SIG-M5 (cell line): ENCODE measurements at regions not wholly inside any gene's neighbourhood (a gene's known extent, or its start where the extent isn't known, plus 50 kb on each side); places are given as distances from the start of the nearest gene placed in this dataset.

ENCODE experiments used
- DNase-seq: peaks from one replicate; lab custom pipeline; 2025; lab: John Stamatoyannopoulos, UW

- DNase-seq = no peak
Observed at GRCh38 chr5:71948206-71948605, 159.1 kb upstream of the MAP1B start.

GRCh38 chr5:71949772-71950171 is 157.5 kb upstream of the MAP1B start:
- DNase-seq = no peak

- no peak for DNase-seq
Observed at GRCh38 chr5:71953866-71954265, 153.4 kb upstream of the MAP1B start.

- no peak for DNase-seq
Observed at GRCh38 chr5:71954329-71954728, 152.9 kb upstream of the MAP1B start.

- DNase-seq = no peak
Observed at GRCh38 chr5:71955723-71956122, 151.6 kb upstream of the MAP1B start.

- no peak for DNase-seq
Observed at GRCh38 chr5:71957292-71957898, 149.9 kb upstream of the MAP1B start.

- no peak for DNase-seq
Observed at GRCh38 chr5:71960195-71960594, 147.1 kb upstream of the MAP1B start.

- DNase-seq = no peak
Observed at GRCh38 chr5:71961786-71962185, 145.5 kb upstream of the MAP1B start.

- no peak for DNase-seq
Observed at GRCh38 chr5:71969460-71969859, 137.8 kb upstream of the MAP1B start.

GRCh38 chr5:71971862-71972261 is 135.4 kb upstream of the MAP1B start:
- no peak for DNase-seq

- no peak for DNase-seq
Observed at GRCh38 chr5:71972777-71973473, 134.3 kb upstream of the MAP1B start.

- no peak for DNase-seq
Observed at GRCh38 chr5:71973563-71973962, 133.7 kb upstream of the MAP1B start.

GRCh38 chr5:71974165-71974564 is 133.1 kb upstream of the MAP1B start:
- no peak for DNase-seq

GRCh38 chr5:71974622-71975021 is 132.7 kb upstream of the MAP1B start:
- DNase-seq = no peak

GRCh38 chr5:71976449-71976848 is 130.8 kb upstream of the MAP1B start:
- no peak for DNase-seq

GRCh38 chr5:71977311-71977710 is 130.0 kb upstream of the MAP1B start:
- DNase-seq = no peak

- DNase-seq = no peak
Observed at GRCh38 chr5:71978216-71978615, 129.1 kb upstream of the MAP1B start.

- DNase-seq = no peak
Observed at GRCh38 chr5:71982717-71983395, 124.4 kb upstream of the MAP1B start.

- no peak for DNase-seq
Observed at GRCh38 chr5:71986101-71986500, 121.2 kb upstream of the MAP1B start.

GRCh38 chr5:71988808-71989207 is 118.5 kb upstream of the MAP1B start:
- no peak for DNase-seq

GRCh38 chr5:71993600-71993999 is 113.7 kb upstream of the MAP1B start:
- no peak for DNase-seq

GRCh38 chr5:71996789-71997188 is 110.5 kb upstream of the MAP1B start:
- no peak for DNase-seq

- DNase-seq = no peak
Observed at GRCh38 chr5:71998746-71999145, 108.5 kb upstream of the MAP1B start.
